ENCODE measurements at regions not wholly inside any gene's neighbourhood (a gene's known extent, or its start where the extent isn't known, plus 50 kb on each side); places are given as distances from the start of the nearest gene placed in this dataset.
"Not testable (repeated sequence)": the region's sequence is repeated elsewhere in the genome, so short reads cannot be mapped to it uniquely, and the experiment has no call there.

DNA sequence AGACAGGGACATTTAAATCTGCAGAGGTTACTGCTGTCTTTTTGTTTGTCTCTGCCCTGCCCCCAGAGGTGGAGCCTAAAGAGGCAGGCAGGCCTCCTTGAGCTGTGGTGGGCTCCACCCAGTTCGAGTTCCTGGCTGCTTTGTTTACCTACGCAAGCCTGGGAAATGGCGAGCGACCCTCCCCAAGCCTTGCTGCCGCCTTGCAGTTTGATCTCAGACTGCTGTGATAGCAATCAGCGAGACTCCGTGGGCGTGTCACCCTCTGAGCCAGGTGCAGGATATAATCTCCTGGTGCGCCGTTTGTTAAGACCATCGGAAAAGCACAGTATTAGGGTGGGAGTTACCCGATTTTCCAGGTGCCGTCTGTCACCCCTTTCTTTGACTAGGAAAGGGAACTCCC, 93.3 kb downstream of the ANKRD30BL start:
- H3K9me3 ChIP-seq; H3K27ac ChIP-seq; H3K27me3 ChIP-seq; H3K4me1 ChIP-seq (ENCODE audit: insufficient read depth); intact Hi-C loops (cut with DNase I); DNase-seq; H3K4me3 ChIP-seq; H3K36me3 ChIP-seq: not testable (repeated sequence)
- WGBS, 3 donors, result 90 to 94% (median 92%) methylated on average over 13 of the region's 13 CpGs

DNA sequence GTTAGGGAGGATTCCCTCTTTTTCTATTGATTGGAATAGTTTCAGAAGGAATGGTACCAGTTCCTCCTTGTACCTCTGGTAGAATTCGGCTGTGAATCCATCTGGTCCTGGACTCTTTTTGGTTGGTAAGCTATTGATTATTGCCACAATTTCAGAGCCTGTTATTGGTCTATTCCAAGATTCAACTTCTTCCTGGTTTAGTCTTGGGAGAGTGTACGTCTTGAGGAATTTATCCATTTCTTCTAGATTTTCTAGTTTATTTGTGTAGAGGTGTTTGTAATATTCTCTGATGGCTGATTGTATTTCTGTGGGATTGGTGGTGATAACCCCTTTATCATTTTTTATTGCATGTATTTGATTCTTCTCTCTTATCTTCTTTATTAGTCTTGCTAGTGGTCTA, 96.4 kb downstream of the ANKRD30BL start:
- H3K4me3 ChIP-seq; H3K27ac ChIP-seq; intact Hi-C loops (cut with DNase I); H3K27me3 ChIP-seq; DNase-seq; H3K9me3 ChIP-seq; H3K36me3 ChIP-seq; H3K4me1 ChIP-seq (ENCODE audit: insufficient read depth): not testable (repeated sequence)
- WGBS, 3 donors, result 69 to 94% (median 85%) methylated on average over 1 to 2 of the region's 2 CpGs

DNA sequence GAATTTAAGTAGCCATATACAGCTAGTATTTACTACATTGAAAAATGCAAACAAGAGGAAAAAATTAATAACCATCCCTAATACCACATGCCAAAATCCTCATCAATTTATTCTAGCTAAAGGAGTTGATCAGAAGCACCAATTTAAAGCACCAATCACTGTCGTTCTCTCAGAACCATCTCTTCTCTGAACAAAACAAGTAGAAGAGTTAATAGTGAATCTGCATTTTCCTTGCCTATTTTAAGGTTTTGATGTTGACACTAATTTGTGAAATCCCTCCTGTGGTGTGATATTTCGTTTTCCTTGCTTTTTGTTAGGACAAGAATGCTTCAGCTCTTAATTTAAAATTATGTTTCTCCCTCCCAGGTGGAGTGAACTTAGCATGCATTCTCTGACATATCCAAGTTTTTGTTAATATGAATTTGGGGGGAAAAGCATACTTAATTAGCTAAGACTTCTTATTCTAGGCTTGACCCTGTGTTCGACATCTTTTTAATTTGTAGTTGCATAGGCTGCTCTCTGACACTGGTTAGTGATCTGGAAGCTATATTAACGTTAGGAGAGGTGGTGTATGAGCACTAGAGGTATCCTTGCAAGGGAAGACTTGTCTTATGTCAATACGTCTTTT, 122.0 kb downstream of the ANKRD30BL start:
- H3K27ac ChIP-seq; H3K36me3 ChIP-seq; intact Hi-C loops (cut with DNase I); H3K4me3 ChIP-seq; DNase-seq; H3K27me3 ChIP-seq; H3K9me3 ChIP-seq; H3K4me1 ChIP-seq (ENCODE audit: insufficient read depth): not testable (repeated sequence)
- WGBS, 3 donors, result 62 to 66% (median 65%) methylated on average over 5 of the region's 5 CpGs

DNA sequence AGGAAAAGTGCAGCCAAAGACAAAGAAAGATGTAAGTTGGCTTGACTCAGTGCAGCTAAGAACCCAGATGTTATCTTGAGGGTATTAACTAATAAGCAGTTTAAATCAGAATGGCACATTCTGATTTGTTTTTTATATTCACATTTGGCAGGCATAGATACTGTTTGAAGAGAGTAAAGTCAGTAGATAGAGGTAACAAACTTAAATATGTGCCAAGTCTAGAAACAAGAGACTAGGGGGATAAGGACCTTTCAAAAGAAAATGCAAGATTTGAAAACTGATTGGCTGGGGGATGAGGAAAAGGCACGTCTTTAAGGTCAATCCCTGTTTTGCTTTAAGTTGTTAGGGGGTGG, 122.9 kb downstream of the ANKRD30BL start:
- H3K36me3 ChIP-seq; H3K4me1 ChIP-seq (ENCODE audit: insufficient read depth); H3K27me3 ChIP-seq; H3K9me3 ChIP-seq; DNase-seq; H3K27ac ChIP-seq; intact Hi-C loops (cut with DNase I); H3K4me3 ChIP-seq: not testable (repeated sequence)
- WGBS, 3 donors, result 9 to 11% (median 10%) methylated on average over 1 of the region's 1 CpG

DNA sequence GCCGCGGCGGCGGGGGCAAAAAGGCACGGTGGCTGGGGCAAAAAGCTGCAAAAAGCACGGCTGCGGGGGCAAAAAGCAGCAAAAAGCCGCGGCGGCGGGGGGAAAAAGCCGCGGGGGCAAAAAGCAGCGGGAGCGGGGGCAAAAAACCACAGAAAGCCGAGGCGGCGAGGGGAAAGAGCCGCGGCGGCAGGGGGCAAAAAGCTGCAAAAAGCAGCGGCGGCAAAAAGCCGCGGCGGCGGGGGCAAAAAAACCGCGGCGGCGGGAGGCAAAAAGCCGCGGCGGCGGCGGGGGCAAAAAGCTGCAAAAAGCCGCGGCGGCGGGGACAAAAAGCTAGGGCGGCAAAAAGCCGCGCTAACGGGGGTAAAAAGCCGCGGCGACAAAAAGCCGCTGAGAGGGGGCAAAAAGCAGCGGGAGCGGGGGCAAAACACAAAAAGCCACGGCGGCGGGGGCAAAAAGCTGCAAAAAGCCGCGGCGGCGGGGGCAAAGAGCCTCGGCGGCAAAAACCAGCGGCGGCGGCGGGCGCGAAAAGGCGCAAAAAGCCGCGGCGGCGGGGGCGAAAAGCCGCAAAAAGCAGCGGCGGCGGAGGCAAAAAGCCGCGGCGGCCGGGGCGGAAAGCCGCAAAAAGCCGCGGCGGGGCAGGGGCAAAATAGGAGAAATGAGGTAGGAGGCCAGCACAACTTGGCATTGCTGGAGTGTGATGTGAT, 123.4 kb downstream of the ANKRD30BL start:
- Histone ChIP-seq H3K4me1 (ENCODE audit: insufficient read depth) (peaks cover 3% of the 10 kb centered on the region), H3K27ac (no peak overlapping the region), H3K9me3 (no peaks in the 10 kb centered on the region), H3K27me3 (no peaks in the 10 kb centered on the region), H3K36me3 (no peaks in the 10 kb centered on the region), H3K4me3 (peak overlapping the region; percentile 9)
- WGBS, 3 donors, result 1 to 2% (median 2%) methylated on average over 78 to 84 of the region's 84 CpGs
- intact Hi-C loops (cut with DNase I), result no loop called here
- TF ChIP-seq, protein P1, sequence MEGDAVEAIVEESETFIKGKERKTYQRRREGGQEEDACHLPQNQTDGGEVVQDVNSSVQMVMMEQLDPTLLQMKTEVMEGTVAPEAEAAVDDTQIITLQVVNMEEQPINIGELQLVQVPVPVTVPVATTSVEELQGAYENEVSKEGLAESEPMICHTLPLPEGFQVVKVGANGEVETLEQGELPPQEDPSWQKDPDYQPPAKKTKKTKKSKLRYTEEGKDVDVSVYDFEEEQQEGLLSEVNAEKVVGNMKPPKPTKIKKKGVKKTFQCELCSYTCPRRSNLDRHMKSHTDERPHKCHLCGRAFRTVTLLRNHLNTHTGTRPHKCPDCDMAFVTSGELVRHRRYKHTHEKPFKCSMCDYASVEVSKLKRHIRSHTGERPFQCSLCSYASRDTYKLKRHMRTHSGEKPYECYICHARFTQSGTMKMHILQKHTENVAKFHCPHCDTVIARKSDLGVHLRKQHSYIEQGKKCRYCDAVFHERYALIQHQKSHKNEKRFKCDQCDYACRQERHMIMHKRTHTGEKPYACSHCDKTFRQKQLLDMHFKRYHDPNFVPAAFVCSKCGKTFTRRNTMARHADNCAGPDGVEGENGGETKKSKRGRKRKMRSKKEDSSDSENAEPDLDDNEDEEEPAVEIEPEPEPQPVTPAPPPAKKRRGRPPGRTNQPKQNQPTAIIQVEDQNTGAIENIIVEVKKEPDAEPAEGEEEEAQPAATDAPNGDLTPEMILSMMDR (IDR thresholded peaks at IDR 0.05), result no peak
- no peak for TF ChIP-seq EP300 (IDR thresholded peaks at IDR 0.05)
- DNase-seq, result no peak

DNA sequence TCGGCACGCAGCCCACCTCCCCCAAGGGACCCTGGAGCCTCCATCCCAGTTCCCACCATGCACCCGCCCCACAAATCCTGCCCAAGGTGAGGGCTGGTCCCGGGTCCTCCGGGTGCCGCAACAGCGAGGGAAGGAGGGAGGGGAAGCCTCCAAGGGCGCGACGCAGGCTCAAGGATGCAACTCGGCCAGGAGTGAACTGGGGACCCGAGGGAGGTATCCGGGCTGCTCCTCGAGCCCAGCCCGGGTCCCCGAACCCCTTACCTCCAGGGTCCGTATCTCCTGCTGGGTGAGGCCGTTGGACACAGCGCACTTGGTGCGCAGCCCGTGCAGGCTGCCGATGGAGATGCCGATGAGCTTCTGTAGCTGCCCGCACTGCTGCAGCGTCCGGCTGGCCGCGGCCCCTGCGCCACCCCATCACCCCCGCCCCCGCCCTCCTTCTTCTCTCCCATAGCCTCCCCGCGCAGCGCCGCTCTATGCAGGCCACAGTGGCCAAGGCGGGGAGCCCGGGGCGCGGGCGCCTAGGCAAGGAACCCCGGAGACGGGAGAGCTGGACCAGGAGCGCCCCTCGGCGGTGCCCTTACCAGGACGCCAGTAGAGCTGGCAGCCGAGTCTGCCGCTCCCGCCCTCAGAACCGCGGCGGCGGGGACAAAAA, 124.1 kb downstream of the ANKRD30BL start:
- H3K36me3 ChIP-seq, result no peaks in the 10 kb centered on the region

More for the DNA sequence above, 124.1 kb downstream of the ANKRD30BL start:
- no peak for DNase-seq
- Histone ChIP-seq H3K27ac (no peak overlapping the region), H3K4me1 (ENCODE audit: insufficient read depth) (peaks cover 3% of the 10 kb centered on the region), H3K9me3 (no peaks in the 10 kb centered on the region), H3K27me3 (no peaks in the 10 kb centered on the region), H3K4me3 (peak overlapping the region; percentile 9)
- intact Hi-C loops (cut with DNase I), result no loop called here
- 3 to 5% (median 3%) methylated on average over 17 to 53 of the region's 53 CpGs for WGBS, 3 donors
- TF ChIP-seq EP300 (IDR thresholded peaks at IDR 0.05) (no peak), POLR2A (IDR thresholded peaks at IDR 0.05) (no peak)
- TF ChIP-seq, protein P1 (IDR thresholded peaks at IDR 0.05), result no peak

All from ovary (tissue), 7 donors.